DMS 273 (cell line): ENCODE measurements at regions not wholly inside any gene's neighbourhood (a gene's known extent, or its start where the extent isn't known, plus 50 kb on each side); places are given as distances from the start of the nearest gene placed in this dataset.

Experiments
- DNase-seq: peaks from one replicate; lab custom pipeline; 2025; ENCODE audit not compliant: unreplicated experiment; lab: John Stamatoyannopoulos, UW

GRCh38 chr18:71798986-71799673 is 745.0 kb downstream of the CBLN2 start:
- DNase-seq: no peak

- DNase-seq: no peak
These were observed 746.6 kb downstream of the CBLN2 start for GRCh38 chr18:71797554-71797953.

GRCh38 chr18:71784777-71785176 is 759.4 kb downstream of the CBLN2 start:
- peak; percentile 51 for DNase-seq

- DNase-seq: no peak
These were observed 783.6 kb downstream of the CBLN2 start for GRCh38 chr18:71760541-71760940.

GRCh38 chr18:71754246-71754645 is 789.9 kb downstream of the CBLN2 start:
- no peak for DNase-seq

- DNase-seq: no peak
These were observed 800.5 kb downstream of the CBLN2 start for GRCh38 chr18:71743634-71744033.

- no peak for DNase-seq
These were observed 814.5 kb downstream of the CBLN2 start for GRCh38 chr18:71729611-71730010.

- DNase-seq: no peak
These were observed 816.2 kb downstream of the CBLN2 start for GRCh38 chr18:71727909-71728308.

GRCh38 chr18:71725256-71725655 is 818.9 kb downstream of the CBLN2 start:
- no peak for DNase-seq

- no peak for DNase-seq
These were observed 836.1 kb downstream of the CBLN2 start for GRCh38 chr18:71707985-71708500.

- DNase-seq: no peak
These were observed 836.7 kb downstream of the CBLN2 start for GRCh38 chr18:71707400-71707799.

- DNase-seq: no peak
These were observed 854.6 kb downstream of the CBLN2 start for GRCh38 chr18:71689416-71690160.

GRCh38 chr18:71682591-71682990 is 861.6 kb downstream of the CBLN2 start:
- no peak for DNase-seq

GRCh38 chr18:71678144-71678543 is 866.0 kb downstream of the CBLN2 start:
- no peak for DNase-seq

- no peak for DNase-seq
These were observed 870.2 kb downstream of the CBLN2 start for GRCh38 chr18:71673954-71674353.

GRCh38 chr18:71673498-71673897 is 870.6 kb downstream of the CBLN2 start:
- DNase-seq: no peak

- no peak for DNase-seq
These were observed 877.7 kb downstream of the CBLN2 start for GRCh38 chr18:71666481-71666880.

- DNase-seq: no peak
These were observed 879.0 kb downstream of the CBLN2 start for GRCh38 chr18:71665131-71665530.

GRCh38 chr18:71643822-71644221 is 900.3 kb downstream of the CBLN2 start:
- no peak for DNase-seq

- no peak for DNase-seq
These were observed 913.4 kb downstream of the CBLN2 start for GRCh38 chr18:71630696-71631095.

- no peak for DNase-seq
These were observed 918.5 kb downstream of the CBLN2 start for GRCh38 chr18:71625556-71626090.

- no peak for DNase-seq
These were observed 945.8 kb downstream of the CBLN2 start for GRCh38 chr18:71598374-71598773.
